ENCODE measurements at regions not wholly inside any gene's neighbourhood (a gene's known extent, or its start where the extent isn't known, plus 50 kb on each side); places are given as distances from the start of the nearest gene placed in this dataset.

GRCh38 chr4:128573781-128574508 lies 235.6 kb upstream of the JADE1 start:
- no peak for DNase-seq (ENCODE audit: low spot score)
- no peak for TF ChIP-seq CTCF (IDR thresholded peaks at IDR 0.05; ENCODE audit: extremely low read depth, missing control alignments)

- TF ChIP-seq CTCF (IDR thresholded peaks at IDR 0.05; ENCODE audit: extremely low read depth, missing control alignments), result no peak
- DNase-seq (ENCODE audit: low spot score), result no peak
Observed at GRCh38 chr4:128572778-128573241, 236.7 kb upstream of the JADE1 start.

GRCh38 chr4:128571747-128572146 lies 237.8 kb upstream of the JADE1 start:
- TF ChIP-seq CTCF (IDR thresholded peaks at IDR 0.05; ENCODE audit: extremely low read depth, missing control alignments), result no peak
- no peak for DNase-seq (ENCODE audit: low spot score)

- DNase-seq (ENCODE audit: low spot score), result no peak
- no peak for TF ChIP-seq CTCF (IDR thresholded peaks at IDR 0.05; ENCODE audit: extremely low read depth, missing control alignments)
Observed at GRCh38 chr4:128570387-128570975, 239.0 kb upstream of the JADE1 start.

- no peak for TF ChIP-seq CTCF (IDR thresholded peaks at IDR 0.05; ENCODE audit: extremely low read depth, missing control alignments)
- DNase-seq (ENCODE audit: low spot score), result no peak
Observed at GRCh38 chr4:128566693-128567092, 242.8 kb upstream of the JADE1 start.

- DNase-seq (ENCODE audit: low spot score), result peak; percentile 37
Observed at GRCh38 chr4:128565565-128566186, 243.8 kb upstream of the JADE1 start.

More at GRCh38 chr4:128565565-128566186, 243.8 kb upstream of the JADE1 start:
- TF ChIP-seq CTCF (IDR thresholded peaks at IDR 0.05; ENCODE audit: extremely low read depth, missing control alignments), result peak; percentile 56

All from GM20000 (cell line).